IMR-90 (cell line): ENCODE measurements at regions not wholly inside any gene's neighbourhood (a gene's known extent, or its start where the extent isn't known, plus 50 kb on each side); places are given as distances from the start of the nearest gene placed in this dataset.

Source experiments
- ATAC-seq: fragments of 200-7000 bp; cut with Tn5 transposase; 2 replicates; pipeline ENCODE4 v1.9.1; 2020; ENCODE audit warnings: low read depth, mild to moderate bottlenecking, moderate library complexity
- BruUV-seq: library from RNA; stranded (reverse); fragments of 400-500 nt; replicated peaks from 2 replicates; lab custom pipeline; 2021; lab: Mats Ljungman, UMichigan
- CTCF ChIA-PET: fragments of 300-600 bp; formaldehyde crosslinking; extraction: SDS; loops from one replicate; lab custom pipeline; 2021; ENCODE audit warnings: antibody characterized with exemption; lab: Yijun Ruan, JAX
- POLR2A ChIA-PET: fragments of 300-600 bp; sonication (Branson Sonifier 250); formaldehyde crosslinking; loops from one replicate; lab custom pipeline; 2022; ENCODE audit warnings: antibody characterized with exemption; ENCODE audit not compliant: unreplicated experiment; lab: Charles Lee
- DNase-seq: peaks from one replicate; pipeline ENCODE4 v3.0.0; 2013
- H2AFZ ChIP-seq: replicated peaks from 2 replicates; pipeline ENCODE3; 2013; ENCODE audit warnings: low read length, mild to moderate bottlenecking; ENCODE audit not compliant: poor library complexity
- H2AK5ac ChIP-seq: 2 replicates; pipeline ENCODE4 v1.6.1; 2013; ENCODE audit warnings: low read depth, low read length, inconsistent platforms
- H2AK9ac ChIP-seq: replicated peaks from 2 replicates; pipeline ENCODE3; 2013; ENCODE audit warnings: mild to moderate bottlenecking, low read depth, low read length, moderate library complexity; ENCODE audit not compliant: poor library complexity
- H2BK120ac ChIP-seq: 2 replicates; pipeline ENCODE4 v1.6.1; 2013; ENCODE audit warnings: low read depth, low read length, inconsistent platforms
- H2BK15ac ChIP-seq: 3 replicates; pipeline ENCODE4 v1.6.1; 2013; ENCODE audit warnings: low read depth, low read length, inconsistent platforms
- H2BK20ac ChIP-seq: 2 replicates; pipeline ENCODE4 v1.6.1; 2013; ENCODE audit warnings: low read depth, mild to moderate bottlenecking, inconsistent platforms, low read length, moderate library complexity
- H2BK5ac ChIP-seq: 2 replicates; pipeline ENCODE4 v1.6.1; 2013; ENCODE audit warnings: mild to moderate bottlenecking, low read depth, low read length, inconsistent platforms; ENCODE audit not compliant: poor library complexity, severe bottlenecking
- H3K14ac ChIP-seq: replicated peaks from 2 replicates; pipeline ENCODE4 v1.6.1; 2013; ENCODE audit warnings: low read depth, low read length, inconsistent platforms
- H3K18ac ChIP-seq: 2 replicates; pipeline ENCODE4 v1.6.1; 2013; ENCODE audit warnings: low read depth, low read length, control low read depth
- H3K23ac ChIP-seq: 2 replicates; pipeline ENCODE4 v1.6.1; 2013; ENCODE audit warnings: low read depth, low read length, inconsistent platforms
- H3K27ac ChIP-seq: 2 replicates; pipeline ENCODE4 v1.5.1; 2013; ENCODE audit warnings: mild to moderate bottlenecking, control low read depth, low read length; ENCODE audit not compliant: insufficient read depth
- H3K27me3 ChIP-seq: 2 replicates; pipeline ENCODE4 v1.6.1; 2013; ENCODE audit warnings: low read length; ENCODE audit not compliant: control insufficient read depth, insufficient read depth
- H3K36me3 ChIP-seq: 2 replicates; pipeline ENCODE4 v1.6.1; 2013; ENCODE audit warnings: low read length, mixed read lengths; ENCODE audit not compliant: control insufficient read depth, insufficient read depth
- H3K4ac ChIP-seq: 2 replicates; pipeline ENCODE4 v1.6.1; 2013; ENCODE audit warnings: low read depth, low read length, inconsistent platforms
- H3K4me1 ChIP-seq: 2 replicates; pipeline ENCODE4 v1.6.1; 2013; ENCODE audit warnings: low read length, mixed read lengths; ENCODE audit not compliant: control insufficient read depth, insufficient read depth
- H3K4me2 ChIP-seq: 2 replicates; pipeline ENCODE4 v1.6.1; 2013; ENCODE audit warnings: low read depth, mild to moderate bottlenecking, control low read depth, low read length, moderate library complexity
- H3K4me3 ChIP-seq: 2 replicates; pipeline ENCODE4 v1.5.1; 2013; ENCODE audit warnings: low read depth, mild to moderate bottlenecking, control low read depth, low read length, moderate library complexity; ENCODE audit not compliant: insufficient read depth
- H3K56ac ChIP-seq: 2 replicates; pipeline ENCODE4 v1.6.1; 2013; ENCODE audit warnings: low read length, inconsistent platforms; ENCODE audit not compliant: insufficient read depth; ENCODE audit errors: extremely low read depth
- H3K79me1 ChIP-seq, 2 experiments: 2 replicates each; pipeline ENCODE4 v1.6.1; 2013; ENCODE audit warnings: low read length in 2 of 2, inconsistent platforms in 1 of 2, low read depth in 1 of 2
- H3K9ac ChIP-seq: 2 replicates; pipeline ENCODE4 v1.6.1; 2013; ENCODE audit warnings: low read depth, low read length, control low read depth
- H3K9me1 ChIP-seq: 2 replicates; pipeline ENCODE4 v1.6.1; 2013; ENCODE audit warnings: low read length, inconsistent platforms; ENCODE audit not compliant: insufficient read depth
- H3K9me3 ChIP-seq: 2 replicates; pipeline ENCODE4 v1.6.1; 2013; ENCODE audit warnings: low read length; ENCODE audit not compliant: control insufficient read depth, insufficient read depth
- H4K20me1 ChIP-seq: 2 replicates; pipeline ENCODE4 v1.6.1; 2013; ENCODE audit warnings: low read length, inconsistent platforms; ENCODE audit not compliant: insufficient read depth
- H4K5ac ChIP-seq: 2 replicates; pipeline ENCODE4 v1.6.1; 2013; ENCODE audit warnings: mild to moderate bottlenecking, low read depth, low read length, control low read depth
- H4K8ac ChIP-seq, 2 experiments: 2 replicates each; pipeline ENCODE4 v1.6.1; 2013; ENCODE audit warnings: low read depth in 2 of 2, low read length in 2 of 2, control low read depth in 1 of 2, inconsistent platforms in 1 of 2
- H4K91ac ChIP-seq: 2 replicates; pipeline ENCODE4 v1.6.1; 2013; ENCODE audit warnings: low read depth, low read length, inconsistent platforms; ENCODE audit not compliant: insufficient read depth
- BHLHE40 ChIP-seq: fragments of 150-350 bp; IDR thresholded peaks from 2 replicates; pipeline ENCODE4 v1.6.1; 2016; ENCODE audit warnings: mild to moderate bottlenecking, low read depth, low read length
- CEBPB ChIP-seq: IDR thresholded peaks from 2 replicates; pipeline ENCODE4 v1.6.1; 2012; ENCODE audit warnings: low read depth, low read length, improper control_type of control experiment
- MAFK ChIP-seq: IDR thresholded peaks from 2 replicates; pipeline ENCODE4 v1.6.1; 2012; ENCODE audit warnings: low read depth, low read length, improper control_type of control experiment
- MAZ ChIP-seq: IDR thresholded peaks from 2 replicates; pipeline ENCODE4 v1.6.1; 2012; ENCODE audit warnings: low read depth, mild to moderate bottlenecking, low read length, improper control_type of control experiment, moderate library complexity, borderline replicate concordance
- POLR2A ChIP-seq: IDR thresholded peaks from 2 replicates; pipeline ENCODE4 v1.6.1; 2012; ENCODE audit warnings: mild to moderate bottlenecking, low read depth, low read length
- WGBS, 2 experiments: methylation state at CpG; one replicate each; pipeline versions ENCODE4 v1.1.5 to v1.1.7; 2013; ENCODE audit warnings: missing lambda C conversion rate in 2 of 2; ENCODE audit not compliant: insufficient read length in 1 of 2; ENCODE audit errors: extremely low coverage in 2 of 2; 5-methylcytosine and 5-hydroxymethylcytosine counted together
- dilution Hi-C: fragments of 300-500 bp; cut with HindIII; formaldehyde crosslinking; loops from one replicate; pipeline ENCODE4 v1.14.3; 2018; ENCODE audit warnings: low sequenced_read_pairs; ENCODE audit not compliant: unreplicated experiment
- in situ Hi-C: fragments of 300-500 bp; cut with MboI; formaldehyde crosslinking; loops from 3 replicates; pipeline ENCODE4 v1.14.3; 2019; ENCODE audit warnings: low sequenced_read_pairs, inconsistent platforms, mixed read lengths
- intact Hi-C: fragments of 100-400 bp; cut with micrococcal nuclease; formaldehyde crosslinking; loops from 2 replicates; pipeline ENCODE4 v1.10.0; 2022
- TF ChIP-seq, protein P1 (sequence below): conservative IDR thresholded peaks from 2 replicates; pipeline ENCODE4 v1.5.1; 2012; ENCODE audit warnings: mild to moderate bottlenecking, low read depth, low read length, improper control_type of control experiment

DNA sequence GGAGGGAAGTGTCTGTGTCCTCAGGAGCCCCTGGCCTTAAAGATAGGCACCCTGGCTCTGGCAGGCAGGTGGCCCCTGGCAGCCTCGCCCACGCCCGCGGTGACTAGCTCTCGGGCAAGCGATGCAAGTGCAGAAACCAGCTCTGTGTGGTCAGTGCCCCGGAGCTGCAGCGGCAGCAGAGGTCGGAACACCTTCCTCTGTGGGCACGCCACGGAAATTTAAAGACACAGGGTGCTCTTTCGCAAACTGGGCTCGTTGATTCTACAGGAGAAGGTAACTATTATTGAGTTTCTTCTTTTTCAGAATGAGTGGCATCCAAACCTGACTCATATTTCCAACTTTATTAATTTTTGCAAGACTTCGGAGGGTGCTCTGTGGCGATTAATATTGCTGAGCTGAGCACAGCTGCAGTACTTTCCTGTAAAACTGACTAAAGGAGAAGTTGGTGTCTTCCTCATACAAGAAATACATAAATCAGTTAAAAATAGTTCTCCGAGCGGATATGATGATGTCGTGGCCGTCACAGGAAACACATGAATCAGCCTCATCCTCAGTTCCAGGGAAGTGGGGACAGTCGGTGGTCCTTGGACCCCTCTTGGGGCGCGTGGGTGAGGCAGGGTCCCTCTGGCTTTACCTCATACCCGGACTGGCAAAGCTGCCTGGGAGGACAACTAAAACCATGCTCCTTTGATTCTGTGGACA, 120.2 kb downstream of the METRNL start:
- no peak overlapping the region for H2BK5ac ChIP-seq
- 93% methylated on average over 10 of the region's 23 CpGs; no CpG with 5 or more reads in 1 of the 2 experiments for WGBS, 2 experiments
- no peak overlapping the region for H2AK9ac ChIP-seq
- no peak overlapping the region for H3K4me3 ChIP-seq
- ATAC-seq (no peak), DNase-seq (peak; percentile 49)
- no peak overlapping the region for H4K5ac ChIP-seq
- H2AK5ac ChIP-seq: no peak overlapping the region
- ChIA-PET POLR2A (no interaction called here), CTCF (no interaction called here)
- peak overlapping the region; percentile 57; the same call in 1 of the 2 replicates for H3K14ac ChIP-seq
- no peak overlapping the region for H3K4me2 ChIP-seq
- no TSS peak for BruUV-seq
- H3K4me1 ChIP-seq: peaks cover 23% of the 10 kb centered on the region
- H3K9me3 ChIP-seq: no peaks in the 10 kb centered on the region; the same call in 1 of the 2 replicates
- in situ Hi-C loops (no loop called here), dilution Hi-C loops (no loop called here), intact Hi-C loops (no loop called here)
- H3K56ac ChIP-seq: no peak overlapping the region
- H4K8ac ChIP-seq: no peak overlapping the region; a peak in 1 of 4 replicates
- H3K23ac ChIP-seq: no peak overlapping the region
- peaks cover 0 to 4% of the 10 kb centered on the region in 2 experiments; a peak in 1 of 4 replicates for H3K79me1 ChIP-seq
- 0 out of 2 replicates have a peak overlapping the region, but pooled peaks have one; percentile 52 for H2BK20ac ChIP-seq
- H2BK15ac ChIP-seq: no peak overlapping the region
- H4K91ac ChIP-seq: no peak overlapping the region
- peak overlapping the region; percentile 64 for H2AFZ ChIP-seq
- peaks cover 3% of the 10 kb centered on the region; the same call in 1 of the 2 replicates for H3K27me3 ChIP-seq
- H3K9ac ChIP-seq: no peak overlapping the region
- no peak overlapping the region for H3K27ac ChIP-seq
- 0 out of 2 replicates have a peak overlapping the region, but pooled peaks have one; percentile 30 for H3K4ac ChIP-seq
- no peaks in the 10 kb centered on the region for H3K36me3 ChIP-seq
- H3K18ac ChIP-seq: no peak overlapping the region
- TF ChIP-seq CEBPB (no peak), MAFK (0 out of 2 replicates have a peak, but pooled peaks have one; percentile 12), BHLHE40 (no peak), MAZ (no peak), POLR2A (no peak)
- TF ChIP-seq, protein P1, sequence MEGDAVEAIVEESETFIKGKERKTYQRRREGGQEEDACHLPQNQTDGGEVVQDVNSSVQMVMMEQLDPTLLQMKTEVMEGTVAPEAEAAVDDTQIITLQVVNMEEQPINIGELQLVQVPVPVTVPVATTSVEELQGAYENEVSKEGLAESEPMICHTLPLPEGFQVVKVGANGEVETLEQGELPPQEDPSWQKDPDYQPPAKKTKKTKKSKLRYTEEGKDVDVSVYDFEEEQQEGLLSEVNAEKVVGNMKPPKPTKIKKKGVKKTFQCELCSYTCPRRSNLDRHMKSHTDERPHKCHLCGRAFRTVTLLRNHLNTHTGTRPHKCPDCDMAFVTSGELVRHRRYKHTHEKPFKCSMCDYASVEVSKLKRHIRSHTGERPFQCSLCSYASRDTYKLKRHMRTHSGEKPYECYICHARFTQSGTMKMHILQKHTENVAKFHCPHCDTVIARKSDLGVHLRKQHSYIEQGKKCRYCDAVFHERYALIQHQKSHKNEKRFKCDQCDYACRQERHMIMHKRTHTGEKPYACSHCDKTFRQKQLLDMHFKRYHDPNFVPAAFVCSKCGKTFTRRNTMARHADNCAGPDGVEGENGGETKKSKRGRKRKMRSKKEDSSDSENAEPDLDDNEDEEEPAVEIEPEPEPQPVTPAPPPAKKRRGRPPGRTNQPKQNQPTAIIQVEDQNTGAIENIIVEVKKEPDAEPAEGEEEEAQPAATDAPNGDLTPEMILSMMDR: no peak
- H3K9me1 ChIP-seq: peaks cover 18% of the 10 kb centered on the region
- H2BK120ac ChIP-seq: peak overlapping the region; percentile 14; the same call in 1 of the 2 replicates
- no peaks in the 10 kb centered on the region for H4K20me1 ChIP-seq
